BJ (cell line): ENCODE measurements at regions not wholly inside any gene's neighbourhood (a gene's known extent, or its start where the extent isn't known, plus 50 kb on each side); places are given as distances from the start of the nearest gene placed in this dataset.

ENCODE experiments used
- CTCF ChIA-PET: fragments of 350-600 bp; formaldehyde crosslinking; extraction: SDS; loops from one replicate; lab custom pipeline; 2021; ENCODE audit warnings: antibody characterized with exemption, inconsistent platforms; lab: Yijun Ruan, JAX
- POLR2A ChIA-PET: fragments of 300-600 bp; sonication (Branson Sonifier 250); formaldehyde crosslinking; extraction: SDS; loops from one replicate; lab custom pipeline; 2021; ENCODE audit warnings: antibody characterized with exemption; lab: Charles Lee
- DNase-seq: peaks from one replicate; pipeline ENCODE4 v3.0.0-alpha.2; 2011; ENCODE audit warnings: low read depth
- H3K27me3 ChIP-seq: 2 replicates; pipeline ENCODE4 v1.6.0; 2011; ENCODE audit warnings: low read length; ENCODE audit not compliant: control insufficient read depth, insufficient read depth
- H3K36me3 ChIP-seq: 2 replicates; pipeline ENCODE4 v1.5.1; 2011; ENCODE audit warnings: low read length; ENCODE audit not compliant: control insufficient read depth, insufficient read depth
- H3K4me3 ChIP-seq: 2 replicates; pipeline ENCODE4 v1.5.1; 2011; ENCODE audit warnings: low read depth, mild to moderate bottlenecking, control low read depth, low read length
- TF ChIP-seq, protein P1 (sequence below): IDR thresholded peaks from 2 replicates; pipeline ENCODE4 v1.5.1; 2011; ENCODE audit warnings: low read depth, mild to moderate bottlenecking, control low read depth, inconsistent platforms, low read length, moderate library complexity; ENCODE audit not compliant: insufficient read depth

DNA sequence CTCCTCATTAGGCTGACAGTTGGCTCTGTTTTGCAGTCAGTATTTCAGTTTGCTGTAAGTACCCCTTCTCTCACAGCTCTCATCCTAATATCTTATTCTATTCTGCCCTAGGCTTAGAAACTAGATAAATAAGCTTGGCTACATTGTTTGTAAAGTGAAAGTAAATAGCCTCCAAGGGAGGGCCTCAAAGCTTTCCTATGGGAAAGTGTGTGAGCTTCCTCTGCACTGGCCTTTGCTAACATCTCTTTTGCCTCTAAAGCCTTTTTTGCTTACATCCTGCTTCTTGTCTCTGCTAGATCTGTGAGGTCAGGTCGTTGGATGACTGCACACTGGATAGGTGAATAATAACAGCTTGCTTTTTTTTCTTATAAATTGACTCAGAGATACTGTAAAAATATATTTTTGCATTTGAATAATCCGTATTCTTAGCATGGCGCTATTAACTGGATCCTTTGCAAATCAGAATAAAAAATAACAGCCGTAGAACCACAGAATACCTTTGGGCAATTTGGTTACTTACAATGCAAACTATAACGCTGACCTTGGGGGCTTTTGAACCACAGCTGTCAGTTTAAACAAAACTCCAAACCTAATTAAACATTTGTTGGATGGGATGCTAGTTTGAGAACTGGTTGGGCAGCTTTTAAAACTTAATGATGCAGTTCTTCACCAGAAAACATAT lies 55.1 kb downstream of the TTC6 start:
- H3K27me3 ChIP-seq: no peaks in the 10 kb centered on the region
- ChIA-PET CTCF (interaction anchor here (0.8 to 1.6 kb wide), 2 partner anchors 18 to 224 kb away, joined by 3 read pairs; no protein-coding TSS in a partner anchor), POLR2A (no interaction called here)
- no peak overlapping the region for H3K4me3 ChIP-seq
- no peaks in the 10 kb centered on the region for H3K36me3 ChIP-seq
- DNase-seq: no peak
- TF ChIP-seq, protein P1, sequence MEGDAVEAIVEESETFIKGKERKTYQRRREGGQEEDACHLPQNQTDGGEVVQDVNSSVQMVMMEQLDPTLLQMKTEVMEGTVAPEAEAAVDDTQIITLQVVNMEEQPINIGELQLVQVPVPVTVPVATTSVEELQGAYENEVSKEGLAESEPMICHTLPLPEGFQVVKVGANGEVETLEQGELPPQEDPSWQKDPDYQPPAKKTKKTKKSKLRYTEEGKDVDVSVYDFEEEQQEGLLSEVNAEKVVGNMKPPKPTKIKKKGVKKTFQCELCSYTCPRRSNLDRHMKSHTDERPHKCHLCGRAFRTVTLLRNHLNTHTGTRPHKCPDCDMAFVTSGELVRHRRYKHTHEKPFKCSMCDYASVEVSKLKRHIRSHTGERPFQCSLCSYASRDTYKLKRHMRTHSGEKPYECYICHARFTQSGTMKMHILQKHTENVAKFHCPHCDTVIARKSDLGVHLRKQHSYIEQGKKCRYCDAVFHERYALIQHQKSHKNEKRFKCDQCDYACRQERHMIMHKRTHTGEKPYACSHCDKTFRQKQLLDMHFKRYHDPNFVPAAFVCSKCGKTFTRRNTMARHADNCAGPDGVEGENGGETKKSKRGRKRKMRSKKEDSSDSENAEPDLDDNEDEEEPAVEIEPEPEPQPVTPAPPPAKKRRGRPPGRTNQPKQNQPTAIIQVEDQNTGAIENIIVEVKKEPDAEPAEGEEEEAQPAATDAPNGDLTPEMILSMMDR: no peak

DNA sequence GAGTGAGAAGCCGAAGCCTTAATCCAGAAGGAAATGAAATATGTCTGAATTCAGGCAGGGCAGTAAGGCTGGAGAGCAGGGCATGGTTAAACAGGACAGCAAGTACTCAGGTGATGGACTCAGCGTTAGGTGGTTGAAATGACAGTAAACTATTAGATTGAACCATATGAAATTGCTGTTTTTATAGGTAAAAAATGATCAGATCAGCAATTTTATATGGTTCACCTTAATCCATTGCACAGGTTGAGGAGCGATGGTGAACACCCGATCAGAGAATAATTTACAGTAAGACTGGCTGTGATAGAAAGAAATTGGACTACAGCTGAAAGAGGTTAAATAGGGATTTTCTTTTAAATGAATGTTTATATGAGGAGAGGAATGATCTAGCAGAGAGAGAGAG lies 56.6 kb downstream of the TTC6 start:
- ChIA-PET POLR2A (no interaction called here), CTCF (no interaction called here)
- TF ChIP-seq, protein P1: no peak
- H3K36me3 ChIP-seq: no peaks in the 10 kb centered on the region
- H3K4me3 ChIP-seq: no peak overlapping the region
- no peak for DNase-seq
- no peaks in the 10 kb centered on the region for H3K27me3 ChIP-seq

DNA sequence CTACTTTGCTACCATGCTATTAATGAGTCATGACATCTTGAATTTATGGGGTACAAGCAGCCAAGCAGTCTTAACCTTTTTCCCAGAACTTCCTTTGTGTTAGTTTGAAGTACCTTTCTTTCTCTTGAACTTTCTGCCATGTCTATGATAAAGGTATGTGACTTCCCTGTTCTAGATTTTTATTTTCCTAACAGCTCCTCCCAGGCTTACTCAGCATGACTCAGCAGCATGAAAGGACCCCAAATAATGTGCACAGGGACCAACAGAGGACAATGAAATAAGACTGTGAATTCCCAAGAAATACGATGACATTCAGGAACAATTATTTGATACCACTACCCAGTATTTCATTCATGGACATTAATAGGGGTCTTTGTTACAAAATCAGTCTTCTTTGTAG lies 60.0 kb downstream of the TTC6 start:
- ChIA-PET CTCF (interaction anchor here (0.6 kb wide), 1 partner anchor 22 kb away, joined by 3 read pairs; no protein-coding TSS in a partner anchor), POLR2A (no interaction called here)
- DNase-seq: no peak

DNA sequence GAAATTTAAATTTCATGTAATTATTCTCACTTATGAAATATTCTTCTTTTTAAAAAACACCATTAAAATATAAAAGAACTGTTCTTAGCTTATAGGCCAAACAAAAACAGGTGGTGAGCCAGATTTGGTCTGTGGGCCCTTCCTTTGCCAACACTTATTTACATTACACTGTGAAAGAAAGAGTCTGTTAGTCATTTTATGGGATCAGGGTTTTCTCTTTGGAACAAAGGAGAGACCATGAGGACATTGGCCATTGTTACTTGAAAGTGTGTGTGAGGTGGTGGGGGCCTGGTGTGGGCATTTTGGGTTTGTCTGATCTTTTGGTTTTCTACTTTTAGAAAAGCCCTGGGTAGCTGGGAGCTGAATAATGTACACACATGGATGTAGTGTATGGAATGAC lies 62.7 kb downstream of the TTC6 start:
- TF ChIP-seq, protein P1: no peak
- CTCF ChIA-PET: no interaction called here
- H3K36me3 ChIP-seq: no peaks in the 10 kb centered on the region
- no peak overlapping the region for H3K4me3 ChIP-seq
- 0 out of 2 replicates have a peak, but pooled peaks cover 2% of the 10 kb centered on the region for H3K27me3 ChIP-seq
- POLR2A ChIA-PET: no interaction called here
- DNase-seq: no peak

More for the DNA sequence above, 60.0 kb downstream of the TTC6 start:
- TF ChIP-seq, protein P1: no peak
- H3K4me3 ChIP-seq: no peak overlapping the region
- no peaks in the 10 kb centered on the region for H3K27me3 ChIP-seq
- no peaks in the 10 kb centered on the region for H3K36me3 ChIP-seq

DNA sequence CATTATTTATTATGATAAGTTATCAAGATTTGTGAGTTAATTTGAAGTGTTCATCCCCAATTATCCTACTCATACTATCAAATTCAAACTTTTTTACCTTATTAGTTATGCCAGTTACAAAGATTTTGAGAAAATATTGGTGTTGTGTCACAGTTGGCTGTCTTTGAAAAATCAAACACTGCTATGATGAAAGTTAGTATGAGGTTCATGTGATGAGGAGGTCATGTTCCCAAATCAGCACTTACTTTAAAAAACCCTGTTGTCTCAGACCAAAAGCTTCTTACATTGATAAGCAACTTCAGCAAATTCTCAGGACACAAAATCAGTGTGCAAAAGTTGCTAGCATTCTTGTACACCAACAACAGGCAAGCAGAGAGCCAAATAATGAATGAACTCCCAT lies 68.1 kb downstream of the TTC6 start:
- H3K27me3 ChIP-seq: 0 out of 2 replicates have a peak, but pooled peaks cover 2% of the 10 kb centered on the region
- CTCF ChIA-PET: no interaction called here
- H3K36me3 ChIP-seq: no peaks in the 10 kb centered on the region
- TF ChIP-seq, protein P1: no peak
- DNase-seq: no peak
- POLR2A ChIA-PET: no interaction called here
- H3K4me3 ChIP-seq: no peak overlapping the region
